ENCODE measurements at regions not wholly inside any gene's neighbourhood (a gene's known extent, or its start where the extent isn't known, plus 50 kb on each side); places are given as distances from the start of the nearest gene placed in this dataset.
"Not testable (repeated sequence)": the region's sequence is repeated elsewhere in the genome, so short reads cannot be mapped to it uniquely, and the experiment has no call there.

- TF ChIP-seq CTCF (IDR thresholded peaks at IDR 0.05) = no peak
- H3K4me3 ChIP-seq = no peak overlapping the region
- no peak overlapping the region for H3K27ac ChIP-seq
- H3K27me3 ChIP-seq = no peaks in the 10 kb centered on the region
- H3K4me1 ChIP-seq = no peaks in the 10 kb centered on the region
- H3K36me3 ChIP-seq = no peaks in the 10 kb centered on the region
- DNase-seq (ENCODE audit: low spot score) = peak; percentile 71
- no peaks in the 10 kb centered on the region for H3K9me3 ChIP-seq
Measured at GRCh38 chr18:62460851-62461300, 61.9 kb upstream of the ZCCHC2 start.

- no peak for TF ChIP-seq CTCF (IDR thresholded peaks at IDR 0.05)
Measured at GRCh38 chr18:62461591-62461990, 61.2 kb upstream of the ZCCHC2 start.

GRCh38 chr18:62464266-62464665 lies 58.6 kb upstream of the ZCCHC2 start:
- Histone ChIP-seq H3K4me3 (no peak overlapping the region), H3K27me3 (no peaks in the 10 kb centered on the region), H3K9me3 (no peaks in the 10 kb centered on the region), H3K27ac (no peak overlapping the region), H3K36me3 (no peaks in the 10 kb centered on the region), H3K4me1 (no peaks in the 10 kb centered on the region)
- no peak for TF ChIP-seq CTCF (IDR thresholded peaks at IDR 0.05)
- DNase-seq (ENCODE audit: low spot score) = no peak

More at GRCh38 chr18:62461591-62461990, 61.2 kb upstream of the ZCCHC2 start:
- no peaks in the 10 kb centered on the region for H3K9me3 ChIP-seq
- DNase-seq (ENCODE audit: low spot score) = no peak
- no peak overlapping the region for H3K4me3 ChIP-seq
- H3K4me1 ChIP-seq = no peaks in the 10 kb centered on the region
- H3K36me3 ChIP-seq = no peaks in the 10 kb centered on the region
- H3K27me3 ChIP-seq = no peaks in the 10 kb centered on the region
- H3K27ac ChIP-seq = no peak overlapping the region

GRCh38 chr18:62469131-62469530 lies 53.7 kb upstream of the ZCCHC2 start:
- H3K27me3 ChIP-seq; DNase-seq (ENCODE audit: low spot score); H3K4me1 ChIP-seq; H3K27ac ChIP-seq; H3K36me3 ChIP-seq; H3K4me3 ChIP-seq: not testable (repeated sequence)
- H3K9me3 ChIP-seq = peaks cover 0 to 22% of the 10 kb centered on the region in 2 donors
